Heart left ventricle (tissue), 16 donors: ENCODE measurements at regions not wholly inside any gene's neighbourhood (a gene's known extent, or its start where the extent isn't known, plus 50 kb on each side); places are given as distances from the start of the nearest gene placed in this dataset.

Experiments
- ATAC-seq, 4 donors: fragments of 200-7000 bp; cut with Tn5 transposase; one replicate each; pipeline ENCODE4 v1.9.1; 2020 to 2022; ENCODE audit warnings: moderate library complexity in 4 of 4, mild to moderate bottlenecking in 3 of 4, moderate number of reproducible peaks in 1 of 4
- DNase-seq, 5 donors: peaks; one replicate each; pipeline ENCODE4 v3.0.0-alpha.2; 2020
- H3K27ac ChIP-seq, 12 donors: fragments of 200-600 bp; sonication (generic) in 4 of 12; one replicate each; pipeline versions ENCODE4 v1.5.0 to v1.8.0; 2016 to 2022; ENCODE audit warnings: mild to moderate bottlenecking in 2 of 12
- H3K27me3 ChIP-seq, 9 donors: fragments of 200-600 bp; sonication (generic) in 2 of 9; one replicate each; pipeline versions ENCODE4 v1.5.1 to v1.8.0; 2016 to 2022; ENCODE audit warnings: mild to moderate bottlenecking in 3 of 9
- H3K36me3 ChIP-seq, 9 donors: fragments of 200-600 bp; sonication (generic) in 2 of 9; one replicate each; pipeline versions ENCODE4 v1.5.0 to v1.8.0; 2018 to 2022; ENCODE audit warnings: mild to moderate bottlenecking in 2 of 9
- H3K4me1 ChIP-seq, 12 donors: fragments of 200-600 bp; sonication (generic) in 4 of 12; one replicate each; pipeline versions ENCODE4 v1.5.0 to v1.8.0; 2016 to 2022; ENCODE audit warnings: mild to moderate bottlenecking in 3 of 12
- H3K4me3 ChIP-seq, 12 donors: fragments of 200-600 bp; sonication (generic) in 4 of 12; one replicate each; pipeline versions ENCODE4 v1.5.0 to v1.8.0; 2017 to 2022; ENCODE audit warnings: mild to moderate bottlenecking in 9 of 12, moderate library complexity in 4 of 12
- H3K9me3 ChIP-seq, 12 donors: fragments of 200-600 bp; sonication (generic) in 4 of 12; one replicate each; pipeline versions ENCODE4 v1.5.0 to v1.8.0; 2016 to 2022; ENCODE audit warnings: mild to moderate bottlenecking in 1 of 12
- CTCF ChIP-seq, 12 donors: fragments of 200-600 bp; sonication (generic) in 4 of 12; IDR thresholded peaks; one replicate each; pipeline versions ENCODE4 v1.5.0 to v1.8.0; 2018 to 2022; ENCODE audit warnings: antibody characterized with exemption in 12 of 12, mild to moderate bottlenecking in 5 of 12
- POLR2A ChIP-seq, 2 donors: fragments of 450-650 bp; IDR thresholded peaks; one replicate each; pipeline ENCODE4 v1.6.1; 2017; ENCODE audit warnings: antibody characterized with exemption in 2 of 2, mild to moderate bottlenecking in 2 of 2, moderate library complexity in 2 of 2
- WGBS, 4 donors: extraction: QIAGEN DNeasy Blood & Tissue Kit in 2 of 4; methylation state at CpG; one replicate each; pipeline versions ENCODE4 v1.1.5 to v1.1.7; 2013 to 2018; 5-methylcytosine and 5-hydroxymethylcytosine counted together
- intact Hi-C, 10 donors: fragments of 100-400 bp; cut with DNase I; formaldehyde crosslinking; loops; one replicate each; pipeline versions ENCODE4 v1.11.1 to v1.14.2; 2022
- donor health status: ischemic (EF 13 %, LVEDD 7.1; RV severe dilation, severe dysfunction).
- donor health status: healthy with polysubstance abuse.
- donor health status: DM: no; HTN: yes; CAD: no.
- donor health status: DM: no; HTN: no; CAD: no.
- donor health status: ischemic (EF 25% LVEDD 6.9; RV normal size, moderate dysfunction).
- donor health status: ischemic (EF 25% LVEDD 5.7; RV mildly dilated, moderate dysfunction).
- donor health status: healthy.
- donor health status: DM: yes; HTN: yes; CAD: no.
- donor health status: ischemic (EF 35%, LVEDD 5.7; RV mildly dilated, moderate dysfunction).
- donor health status: nonischemic (EF 11% LVEDD 7.7; RV severe dilation, severe dysfunction).
- donor health status: DM: yes; HTN: yes; CAD: no.
- donor health status: PGD.
- donor health status: ischemic (EF 29% LVEDD 5.4; RV normal size, mild dysfunction).
- donor health status: nonischemic (EF 23%, LVEDD 6.1; RV moderate dilation, normal function).

GRCh38 chr12:83257726-83258125 is 571.0 kb downstream of the TMTC2 start:
- DNase-seq = no peak
- Histone ChIP-seq H3K27ac (no peak overlapping the region), H3K27me3 (no peaks in the 10 kb centered on the region), H3K9me3 (peaks cover 0 to 5% (median 0%) of the 10 kb centered on the region in 12 donors), H3K4me1 (no peaks in the 10 kb centered on the region), H3K36me3 (no peaks in the 10 kb centered on the region), H3K4me3 (no peak overlapping the region)
- intact Hi-C loops = no loop called here
- no peak for ATAC-seq
- no peak for TF ChIP-seq POLR2A (IDR thresholded peaks at IDR 0.05)
- TF ChIP-seq CTCF (IDR thresholded peaks at IDR 0.05) = no peak

GRCh38 chr12:83256562-83256961 is 569.9 kb downstream of the TMTC2 start:
- Histone ChIP-seq H3K36me3 (no peaks in the 10 kb centered on the region), H3K4me3 (no peak overlapping the region), H3K27me3 (no peaks in the 10 kb centered on the region), H3K4me1 (no peaks in the 10 kb centered on the region), H3K9me3 (peaks cover 0 to 7% (median 0%) of the 10 kb centered on the region in 12 donors), H3K27ac (no peak overlapping the region)
- intact Hi-C loops = no loop called here
- DNase-seq (no peak), ATAC-seq (no peak)
- TF ChIP-seq CTCF (IDR thresholded peaks at IDR 0.05) (no peak), POLR2A (IDR thresholded peaks at IDR 0.05) (no peak)
- 91 to 96% (median 93%) methylated on average over 3 of the region's 3 CpGs for WGBS, 4 donors

DNA sequence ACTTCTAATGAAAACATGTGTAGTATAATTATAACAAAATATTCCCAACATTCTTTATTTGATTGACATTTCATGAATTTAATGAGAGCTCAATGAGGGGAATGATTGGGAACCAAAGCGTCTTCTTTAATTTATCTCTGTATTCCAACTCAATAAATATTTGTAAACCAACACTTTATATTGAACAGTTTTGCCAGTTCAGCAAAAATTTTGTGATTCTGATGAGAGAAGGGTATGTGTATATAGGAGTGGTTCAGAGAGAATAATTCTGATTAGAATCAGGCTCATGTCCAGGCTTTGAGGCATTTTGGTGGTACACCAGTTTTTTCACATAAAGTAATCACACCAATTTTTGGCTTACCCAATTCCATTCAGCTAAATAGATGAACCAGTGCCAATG is 564.2 kb downstream of the TMTC2 start:
- 88 to 99% (median 93%) methylated on average over 1 of the region's 1 CpG for WGBS, 4 donors
- Histone ChIP-seq H3K4me1 (no peaks in the 10 kb centered on the region), H3K27me3 (no peaks in the 10 kb centered on the region), H3K4me3 (no peak overlapping the region), H3K27ac (no peak overlapping the region), H3K36me3 (no peaks in the 10 kb centered on the region), H3K9me3 (peaks cover 0 to 13% (median 0%) of the 10 kb centered on the region in 12 donors)
- TF ChIP-seq CTCF (IDR thresholded peaks at IDR 0.05) (no peak), POLR2A (IDR thresholded peaks at IDR 0.05) (no peak)
- DNase-seq (no peak), ATAC-seq (no peak)
- intact Hi-C loops = no loop called here

GRCh38 chr12:83245156-83245555 is 558.5 kb downstream of the TMTC2 start:
- no peaks in the 10 kb centered on the region for H3K4me1 ChIP-seq
- H3K9me3 ChIP-seq = peaks cover 0 to 10% (median 0%) of the 10 kb centered on the region in 12 donors
- no peak overlapping the region for H3K4me3 ChIP-seq
- 85 to 90% (median 88%) methylated on average over 3 of the region's 3 CpGs for WGBS, 4 donors
- no peak overlapping the region for H3K27ac ChIP-seq
- intact Hi-C loops = no loop called here
- TF ChIP-seq CTCF (IDR thresholded peaks at IDR 0.05) (no peak), POLR2A (IDR thresholded peaks at IDR 0.05) (no peak)
- no peaks in the 10 kb centered on the region for H3K36me3 ChIP-seq
- no peak for DNase-seq
- no peak for ATAC-seq
- H3K27me3 ChIP-seq = no peaks in the 10 kb centered on the region
